ENCODE measurements at regions not wholly inside any gene's neighbourhood (a gene's known extent, or its start where the extent isn't known, plus 50 kb on each side); places are given as distances from the start of the nearest gene placed in this dataset.

- no peak for DNase-seq (ENCODE audit: low spot score)
Observed at GRCh38 chr5:34597034-34598027, 58.8 kb upstream of the RAI14 start.

GRCh38 chr5:34598177-34598794 is 57.8 kb upstream of the RAI14 start:
- DNase-seq (ENCODE audit: low spot score) = peak; percentile 93

DNA sequence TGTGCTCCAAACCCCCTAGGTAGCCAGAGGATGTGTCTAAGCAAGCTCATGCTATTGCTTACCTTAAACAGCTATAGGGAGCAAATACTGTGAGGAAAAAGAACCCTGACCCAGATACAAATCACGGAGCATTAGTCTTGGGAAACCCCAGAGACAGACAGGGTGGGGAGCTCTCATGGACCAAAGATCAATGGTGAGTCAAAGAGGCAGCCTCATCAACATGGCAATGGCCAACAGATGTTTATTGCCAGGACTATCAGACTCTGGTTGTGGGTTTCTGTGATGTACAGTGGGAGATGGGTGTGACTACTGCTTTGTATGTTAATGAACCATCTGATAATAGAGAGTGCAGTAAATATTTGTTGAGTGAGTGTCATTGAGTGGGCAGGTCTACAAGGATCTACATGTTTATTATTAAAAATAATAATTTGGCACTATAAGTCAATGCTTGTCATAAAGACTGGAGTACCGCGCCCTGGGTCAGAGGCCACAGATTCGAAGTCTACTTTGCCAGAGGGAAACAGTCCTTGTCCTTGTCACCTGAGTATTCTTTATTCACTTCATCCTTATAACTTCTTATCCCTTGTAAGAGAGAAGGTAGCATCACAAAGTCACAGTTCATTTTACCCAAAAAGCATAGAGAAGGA is 56.5 kb upstream of the RAI14 start:
- DNase-seq (ENCODE audit: low spot score) = no peak

DNA sequence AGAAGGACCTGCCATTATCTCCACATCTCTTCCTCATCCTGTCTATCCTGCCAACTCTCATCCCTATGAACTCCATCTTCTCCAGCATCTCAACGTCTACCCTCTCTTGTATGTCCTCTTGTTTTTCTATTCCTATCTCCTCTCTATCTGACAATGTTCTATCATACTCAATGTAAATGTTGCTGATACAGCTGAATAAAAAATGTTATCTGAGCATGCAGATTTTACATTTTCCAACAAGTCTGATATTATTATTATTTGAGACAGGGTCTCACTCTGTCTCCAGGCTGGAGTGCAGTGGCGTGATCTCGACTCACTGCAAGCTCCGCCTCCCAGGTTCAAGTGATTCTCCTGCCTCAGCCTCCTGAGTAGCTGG is 56.0 kb upstream of the RAI14 start:
- no peak for DNase-seq (ENCODE audit: low spot score)

GRCh38 chr5:34603378-34603777 is 52.8 kb upstream of the RAI14 start:
- DNase-seq (ENCODE audit: low spot score) = no peak

DNA sequence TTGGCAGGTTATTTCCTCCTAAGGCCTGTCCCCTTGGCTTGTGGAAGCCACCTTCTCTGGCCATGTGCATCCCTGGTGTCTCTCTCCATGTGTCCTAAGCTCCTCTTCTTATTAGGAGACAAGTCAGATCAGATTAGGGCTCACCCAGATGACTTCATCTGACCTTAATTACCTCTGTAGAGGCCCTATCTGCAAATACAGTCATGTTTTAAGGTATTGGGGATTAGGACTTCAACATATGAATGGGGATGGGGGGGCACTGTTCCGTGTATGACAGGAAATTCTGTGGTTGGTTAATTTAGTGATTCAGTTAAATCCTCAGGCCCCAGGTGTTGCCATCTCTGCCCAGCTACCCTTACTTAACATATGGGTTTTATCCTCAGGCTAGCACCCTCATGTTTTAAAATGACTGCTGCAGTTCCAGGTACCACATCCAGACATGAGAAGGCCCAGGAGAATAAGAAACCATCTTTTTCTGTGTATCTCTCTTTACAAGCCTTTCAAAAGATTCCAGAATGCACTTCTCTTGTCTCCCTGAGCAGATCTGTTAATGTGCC is 51.9 kb upstream of the RAI14 start:
- no peak for DNase-seq (ENCODE audit: low spot score)

- no peak for DNase-seq (ENCODE audit: low spot score)
Observed at GRCh38 chr5:34606101-34606500, 50.0 kb upstream of the RAI14 start.
